ENCODE measurements at regions not wholly inside any gene's neighbourhood (a gene's known extent, or its start where the extent isn't known, plus 50 kb on each side); places are given as distances from the start of the nearest gene placed in this dataset.
"Not testable (repeated sequence)": the region's sequence is repeated elsewhere in the genome, so short reads cannot be mapped to it uniquely, and the experiment has no call there.

- DNase-seq (ENCODE audit: low read depth in 1 of 2, low spot score in 1 of 2) = no peak
- in situ Hi-C loops (cut with HindIII; ENCODE audit: low pct_unique_long_range_greater_than_20kb, low sequenced_read_pairs) = no loop called here
- TF ChIP-seq JUND (IDR thresholded peaks at IDR 0.05; ENCODE audit: low read depth) = no peak
Measured at GRCh38 chr2:241994556-241995213, 125.2 kb downstream of the RTP5 start.

GRCh38 chr2:241996100-241996499 is 126.6 kb downstream of the RTP5 start:
- DNase-seq (ENCODE audit: low read depth in 1 of 2, low spot score in 1 of 2) = no peak
- TF ChIP-seq JUND (IDR thresholded peaks at IDR 0.05; ENCODE audit: low read depth) = no peak
- in situ Hi-C loops (cut with HindIII; ENCODE audit: low pct_unique_long_range_greater_than_20kb, low sequenced_read_pairs) = no loop called here

- no peak for DNase-seq (ENCODE audit: low read depth in 1 of 2, low spot score in 1 of 2)
- no peak for TF ChIP-seq JUND (IDR thresholded peaks at IDR 0.05; ENCODE audit: low read depth)
- in situ Hi-C loops (cut with HindIII; ENCODE audit: low pct_unique_long_range_greater_than_20kb, low sequenced_read_pairs) = no loop called here
Measured at GRCh38 chr2:241997017-241997416, 127.5 kb downstream of the RTP5 start.

- in situ Hi-C loops (cut with HindIII; ENCODE audit: low pct_unique_long_range_greater_than_20kb, low sequenced_read_pairs) = no loop called here
- no peak for TF ChIP-seq JUND (IDR thresholded peaks at IDR 0.05; ENCODE audit: low read depth)
- no peak for DNase-seq (ENCODE audit: low read depth in 1 of 2, low spot score in 1 of 2)
Measured at GRCh38 chr2:241999184-241999583, 129.7 kb downstream of the RTP5 start.

GRCh38 chr2:242001853-242002252 is 132.3 kb downstream of the RTP5 start:
- in situ Hi-C loops (cut with HindIII; ENCODE audit: low pct_unique_long_range_greater_than_20kb, low sequenced_read_pairs) = no loop called here

GRCh38 chr2:242002944-242003343 is 133.4 kb downstream of the RTP5 start:
- in situ Hi-C loops (cut with HindIII; ENCODE audit: low pct_unique_long_range_greater_than_20kb, low sequenced_read_pairs) = no loop called here
- no peak for DNase-seq (ENCODE audit: low read depth in 1 of 2, low spot score in 1 of 2)
- TF ChIP-seq JUND (IDR thresholded peaks at IDR 0.05; ENCODE audit: low read depth) = no peak

More at GRCh38 chr2:242001853-242002252, 132.3 kb downstream of the RTP5 start:
- no peak for DNase-seq (ENCODE audit: low read depth in 1 of 2, low spot score in 1 of 2)
- TF ChIP-seq JUND (IDR thresholded peaks at IDR 0.05; ENCODE audit: low read depth) = no peak

GRCh38 chr2:242004223-242004901 is 134.8 kb downstream of the RTP5 start:
- no peak for DNase-seq (ENCODE audit: low read depth in 1 of 2, low spot score in 1 of 2)
- no peak for TF ChIP-seq JUND (IDR thresholded peaks at IDR 0.05; ENCODE audit: low read depth)
- in situ Hi-C loops (cut with HindIII; ENCODE audit: low pct_unique_long_range_greater_than_20kb, low sequenced_read_pairs) = no loop called here

- DNase-seq (ENCODE audit: low read depth in 1 of 2, low spot score in 1 of 2) = no peak
- in situ Hi-C loops (cut with HindIII; ENCODE audit: low pct_unique_long_range_greater_than_20kb, low sequenced_read_pairs) = no loop called here
- no peak for TF ChIP-seq JUND (IDR thresholded peaks at IDR 0.05; ENCODE audit: low read depth)
Measured at GRCh38 chr2:242004902-242005230, 135.3 kb downstream of the RTP5 start.

GRCh38 chr2:242006091-242006634 is 136.6 kb downstream of the RTP5 start:
- in situ Hi-C loops (cut with HindIII; ENCODE audit: low pct_unique_long_range_greater_than_20kb, low sequenced_read_pairs); DNase-seq (ENCODE audit: low read depth in 1 of 2, low spot score in 1 of 2): not testable (repeated sequence)

GRCh38 chr2:242008908-242009307 is 139.4 kb downstream of the RTP5 start:
- DNase-seq (ENCODE audit: low read depth in 1 of 2, low spot score in 1 of 2); in situ Hi-C loops (cut with HindIII; ENCODE audit: low pct_unique_long_range_greater_than_20kb, low sequenced_read_pairs): not testable (repeated sequence)

GRCh38 chr2:242009846-242010245 is 140.3 kb downstream of the RTP5 start:
- in situ Hi-C loops (cut with HindIII; ENCODE audit: low pct_unique_long_range_greater_than_20kb, low sequenced_read_pairs); DNase-seq (ENCODE audit: low read depth in 1 of 2, low spot score in 1 of 2): not testable (repeated sequence)

- DNase-seq (ENCODE audit: low read depth in 1 of 2, low spot score in 1 of 2); in situ Hi-C loops (cut with HindIII; ENCODE audit: low pct_unique_long_range_greater_than_20kb, low sequenced_read_pairs): not testable (repeated sequence)
Measured at GRCh38 chr2:242010252-242011166, 141.0 kb downstream of the RTP5 start.

GRCh38 chr2:242011167-242011513 is 141.6 kb downstream of the RTP5 start:
- in situ Hi-C loops (cut with HindIII; ENCODE audit: low pct_unique_long_range_greater_than_20kb, low sequenced_read_pairs) = no loop called here
- TF ChIP-seq JUND (IDR thresholded peaks at IDR 0.05; ENCODE audit: low read depth) = no peak

More at GRCh38 chr2:242011167-242011513, 141.6 kb downstream of the RTP5 start:
- no peak for DNase-seq (ENCODE audit: low read depth in 1 of 2, low spot score in 1 of 2)
